ENCODE measurements at regions not wholly inside any gene's neighbourhood (a gene's known extent, or its start where the extent isn't known, plus 50 kb on each side); places are given as distances from the start of the nearest gene placed in this dataset.

DNA sequence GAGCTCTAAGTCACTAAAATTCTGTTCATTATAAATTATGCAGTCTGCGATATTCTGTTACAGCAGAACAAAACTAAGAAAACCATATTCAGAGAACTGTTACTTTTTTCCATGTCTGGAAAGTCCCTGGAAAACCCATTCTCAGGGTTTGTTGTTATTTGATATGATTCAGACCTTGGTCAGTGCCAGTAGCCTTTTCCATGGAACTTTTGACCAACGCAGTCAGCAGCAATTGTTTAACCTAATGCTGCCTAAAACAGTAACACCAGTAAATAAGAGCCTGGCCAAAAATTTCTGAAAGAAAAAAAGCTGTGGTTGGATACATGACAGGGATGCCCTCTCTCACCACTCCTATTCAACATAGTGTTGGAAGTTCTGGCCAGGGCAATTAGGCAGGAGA is 402.7 kb downstream of the TBC1D4 start (continued):
- TF ChIP-seq STAT1 (IDR thresholded peaks at IDR 0.05; ENCODE audit: unreplicated experiment) (no peak), NANOG (IDR thresholded peaks at IDR 0.05; ENCODE audit: borderline replicate concordance) (no peak), POLR2AphosphoS5 (IDR thresholded peaks at IDR 0.05; ENCODE audit: low read depth) (no peak), EZH2phosphoT487 (IDR thresholded peaks at IDR 0.05; ENCODE audit: unreplicated experiment) (no peak), JUNB (IDR thresholded peaks at IDR 0.05; ENCODE audit: unreplicated experiment) (no peak), CTCF (conservative IDR thresholded peaks at IDR 0.05; ENCODE audit: low read depth in 2 of 2) (no peak), ZNF331 (CRISPR knock-in tag; IDR thresholded peaks at IDR 0.05; ENCODE audit: low read depth) (no peak)

- Mint-ChIP-seq H3K27me3 (ENCODE audit: insufficient read depth, low read depth, poor library complexity) (no peaks in the 10 kb centered on the region), H3K27ac (no peak overlapping the region), H3K4me3 (no peak overlapping the region), H3K4me1 (peaks cover 2% of the 10 kb centered on the region; the same call in 1 of the 3 replicates), H3K36me3 (ENCODE audit: low read depth) (no peaks in the 10 kb centered on the region), H3K9me3 (no peaks in the 10 kb centered on the region)
- Histone ChIP-seq H3K4me1 (ENCODE audit: insufficient read depth) (no peaks in the 10 kb centered on the region), H4K20me1 (replicated peaks; ENCODE audit: insufficient read depth) (no peaks in the 10 kb centered on the region), H3K36me3 (ENCODE audit: insufficient read depth) (no peaks in the 10 kb centered on the region), H3K79me2 (replicated peaks; ENCODE audit: insufficient read depth) (no peaks in the 10 kb centered on the region), H3K9me2 (ENCODE audit: insufficient read depth) (no peaks in the 10 kb centered on the region), H2AFZ (no peak overlapping the region), H3K4me2 (no peak overlapping the region), H3F3A (replicated peaks; ENCODE audit: low read depth) (no peaks in the 10 kb centered on the region), H3K4me3 (no peak overlapping the region), H3K27ac (ENCODE audit: low read depth) (no peak overlapping the region), H3K27me3 (ENCODE audit: insufficient read depth) (no peaks in the 10 kb centered on the region)
- ATAC-seq (no peak), DNase-seq (ENCODE audit: low spot score) (no peak)
- TF ChIP-seq, protein P1, sequence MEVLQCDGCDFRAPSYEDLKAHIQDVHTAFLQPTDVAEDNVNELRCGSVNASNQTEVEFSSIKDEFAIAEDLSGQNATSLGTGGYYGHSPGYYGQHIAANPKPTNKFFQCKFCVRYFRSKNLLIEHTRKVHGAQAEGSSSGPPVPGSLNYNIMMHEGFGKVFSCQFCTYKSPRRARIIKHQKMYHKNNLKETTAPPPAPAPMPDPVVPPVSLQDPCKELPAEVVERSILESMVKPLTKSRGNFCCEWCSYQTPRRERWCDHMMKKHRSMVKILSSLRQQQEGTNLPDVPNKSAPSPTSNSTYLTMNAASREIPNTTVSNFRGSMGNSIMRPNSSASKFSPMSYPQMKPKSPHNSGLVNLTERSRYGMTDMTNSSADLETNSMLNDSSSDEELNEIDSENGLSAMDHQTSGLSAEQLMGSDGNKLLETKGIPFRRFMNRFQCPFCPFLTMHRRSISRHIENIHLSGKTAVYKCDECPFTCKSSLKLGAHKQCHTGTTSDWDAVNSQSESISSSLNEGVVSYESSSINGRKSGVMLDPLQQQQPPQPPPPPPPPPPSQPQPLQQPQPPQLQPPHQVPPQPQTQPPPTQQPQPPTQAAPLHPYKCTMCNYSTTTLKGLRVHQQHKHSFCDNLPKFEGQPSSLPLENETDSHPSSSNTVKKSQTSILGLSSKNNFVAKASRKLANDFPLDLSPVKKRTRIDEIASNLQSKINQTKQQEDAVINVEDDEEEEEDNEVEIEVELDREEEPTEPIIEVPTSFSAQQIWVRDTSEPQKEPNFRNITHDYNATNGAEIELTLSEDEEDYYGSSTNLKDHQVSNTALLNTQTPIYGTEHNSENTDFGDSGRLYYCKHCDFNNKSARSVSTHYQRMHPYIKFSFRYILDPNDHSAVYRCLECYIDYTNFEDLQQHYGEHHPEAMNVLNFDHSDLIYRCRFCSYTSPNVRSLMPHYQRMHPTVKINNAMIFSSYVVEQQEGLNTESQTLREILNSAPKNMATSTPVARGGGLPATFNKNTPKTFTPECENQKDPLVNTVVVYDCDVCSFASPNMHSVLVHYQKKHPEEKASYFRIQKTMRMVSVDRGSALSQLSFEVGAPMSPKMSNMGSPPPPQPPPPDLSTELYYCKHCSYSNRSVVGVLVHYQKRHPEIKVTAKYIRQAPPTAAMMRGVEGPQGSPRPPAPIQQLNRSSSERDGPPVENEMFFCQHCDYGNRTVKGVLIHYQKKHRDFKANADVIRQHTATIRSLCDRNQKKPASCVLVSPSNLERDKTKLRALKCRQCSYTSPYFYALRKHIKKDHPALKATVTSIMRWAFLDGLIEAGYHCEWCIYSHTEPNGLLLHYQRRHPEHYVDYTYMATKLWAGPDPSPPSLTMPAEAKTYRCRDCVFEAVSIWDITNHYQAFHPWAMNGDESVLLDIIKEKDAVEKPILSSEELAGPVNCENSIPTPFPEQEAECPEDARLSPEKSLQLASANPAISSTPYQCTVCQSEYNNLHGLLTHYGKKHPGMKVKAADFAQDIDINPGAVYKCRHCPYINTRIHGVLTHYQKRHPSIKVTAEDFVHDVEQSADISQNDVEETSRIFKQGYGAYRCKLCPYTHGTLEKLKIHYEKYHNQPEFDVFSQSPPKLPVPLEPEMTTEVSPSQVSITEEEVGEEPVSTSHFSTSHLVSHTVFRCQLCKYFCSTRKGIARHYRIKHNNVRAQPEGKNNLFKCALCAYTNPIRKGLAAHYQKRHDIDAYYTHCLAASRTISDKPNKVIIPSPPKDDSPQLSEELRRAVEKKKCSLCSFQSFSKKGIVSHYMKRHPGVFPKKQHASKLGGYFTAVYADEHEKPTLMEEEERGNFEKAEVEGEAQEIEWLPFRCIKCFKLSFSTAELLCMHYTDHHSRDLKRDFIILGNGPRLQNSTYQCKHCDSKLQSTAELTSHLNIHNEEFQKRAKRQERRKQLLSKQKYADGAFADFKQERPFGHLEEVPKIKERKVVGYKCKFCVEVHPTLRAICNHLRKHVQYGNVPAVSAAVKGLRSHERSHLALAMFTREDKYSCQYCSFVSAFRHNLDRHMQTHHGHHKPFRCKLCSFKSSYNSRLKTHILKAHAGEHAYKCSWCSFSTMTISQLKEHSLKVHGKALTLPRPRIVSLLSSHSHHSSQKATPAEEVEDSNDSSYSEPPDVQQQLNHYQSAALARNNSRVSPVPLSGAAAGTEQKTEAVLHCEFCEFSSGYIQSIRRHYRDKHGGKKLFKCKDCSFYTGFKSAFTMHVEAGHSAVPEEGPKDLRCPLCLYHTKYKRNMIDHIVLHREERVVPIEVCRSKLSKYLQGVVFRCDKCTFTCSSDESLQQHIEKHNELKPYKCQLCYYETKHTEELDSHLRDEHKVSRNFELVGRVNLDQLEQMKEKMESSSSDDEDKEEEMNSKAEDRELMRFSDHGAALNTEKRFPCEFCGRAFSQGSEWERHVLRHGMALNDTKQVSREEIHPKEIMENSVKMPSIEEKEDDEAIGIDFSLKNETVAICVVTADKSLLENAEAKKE (CRISPR knock-in tag; IDR thresholded peaks at IDR 0.05): no peak
- TF ChIP-seq JUNB (IDR thresholded peaks at IDR 0.05; ENCODE audit: unreplicated experiment) (no peak), ZNF331 (CRISPR knock-in tag; IDR thresholded peaks at IDR 0.05; ENCODE audit: low read depth) (no peak), EZH2phosphoT487 (IDR thresholded peaks at IDR 0.05; ENCODE audit: unreplicated experiment) (no peak), ETS1 (IDR thresholded peaks at IDR 0.05) (no peak), ZNF114 (CRISPR knock-in tag; IDR thresholded peaks at IDR 0.05) (no peak), CREB1 (CRISPR knock-in tag; IDR thresholded peaks at IDR 0.05; ENCODE audit: low read depth) (no peak), POLR2AphosphoS5 (IDR thresholded peaks at IDR 0.05; ENCODE audit: low read depth) (no peak), NANOG (IDR thresholded peaks at IDR 0.05; ENCODE audit: borderline replicate concordance) (no peak), CTCF (conservative IDR thresholded peaks at IDR 0.05; ENCODE audit: low read depth in 2 of 2) (no peak)
Measured at GRCh38 chr13:75076476-75076875, 405.5 kb downstream of the TBC1D4 start.
